ENCODE measurements at regions not wholly inside any gene's neighbourhood (a gene's known extent, or its start where the extent isn't known, plus 50 kb on each side); places are given as distances from the start of the nearest gene placed in this dataset.
"Not testable (repeated sequence)": the region's sequence is repeated elsewhere in the genome, so short reads cannot be mapped to it uniquely, and the experiment has no call there.

DNA sequence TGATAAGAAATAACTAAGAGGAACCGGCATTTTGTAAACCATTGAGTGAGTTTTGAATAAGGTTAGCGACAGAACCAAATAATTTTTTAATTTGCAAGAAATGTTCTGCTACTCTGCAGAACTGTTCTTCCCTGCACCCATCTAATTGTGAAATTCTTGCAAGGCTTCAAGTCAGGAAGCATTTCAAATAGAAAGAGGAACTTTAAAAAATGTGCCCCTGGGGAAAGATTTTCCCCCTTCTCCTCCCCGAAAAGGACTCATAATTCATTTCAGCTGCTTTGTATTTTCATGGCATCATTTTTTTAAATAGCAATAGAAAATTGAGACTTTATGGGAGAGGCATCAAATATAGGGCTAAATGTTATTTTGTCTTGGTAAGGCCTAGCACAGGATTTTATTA, 180.9 kb upstream of the ANKRD55 start:
- Mint-ChIP-seq H3K27me3 (no peaks in the 10 kb centered on the region), H3K27ac (peak overlapping the region; percentile 93 to 99 (median 98)), H3K36me3 (peaks cover 3 to 10% of the 10 kb centered on the region in 2 donors), H3K9me3 (peaks cover 0 to 11% (median 7%) of the 10 kb centered on the region in 7 donors), H3K4me1 (peaks cover 50 to 80% (median 55%) of the 10 kb centered on the region in 3 donors), H3K4me3 (peak overlapping the region; percentile 31 to 80 (median 72))
- ATAC-seq (ENCODE audit: low read depth in 2 of 2) (no peak), DNase-seq (peak; percentile 55)

- H3K36me3 Mint-ChIP-seq, result peaks cover under 1 to 5% of the 10 kb centered on the region in 2 donors
- DNase-seq, result no peak
- peaks cover 0 to 6% (median 3%) of the 10 kb centered on the region in 7 donors for H3K9me3 Mint-ChIP-seq
- peak overlapping the region; percentile 47 to 80 (median 72) for H3K4me3 Mint-ChIP-seq
- no peaks in the 10 kb centered on the region for H3K27me3 Mint-ChIP-seq
- peak overlapping the region; percentile 93 to 99 (median 98) for H3K27ac Mint-ChIP-seq
- ATAC-seq (ENCODE audit: low read depth in 2 of 2), result no peak
- H3K4me1 Mint-ChIP-seq, result peaks cover 50 to 75% (median 55%) of the 10 kb centered on the region in 3 donors
These were observed 180.4 kb upstream of the ANKRD55 start for GRCh38 chr5:56413546-56413945.

DNA sequence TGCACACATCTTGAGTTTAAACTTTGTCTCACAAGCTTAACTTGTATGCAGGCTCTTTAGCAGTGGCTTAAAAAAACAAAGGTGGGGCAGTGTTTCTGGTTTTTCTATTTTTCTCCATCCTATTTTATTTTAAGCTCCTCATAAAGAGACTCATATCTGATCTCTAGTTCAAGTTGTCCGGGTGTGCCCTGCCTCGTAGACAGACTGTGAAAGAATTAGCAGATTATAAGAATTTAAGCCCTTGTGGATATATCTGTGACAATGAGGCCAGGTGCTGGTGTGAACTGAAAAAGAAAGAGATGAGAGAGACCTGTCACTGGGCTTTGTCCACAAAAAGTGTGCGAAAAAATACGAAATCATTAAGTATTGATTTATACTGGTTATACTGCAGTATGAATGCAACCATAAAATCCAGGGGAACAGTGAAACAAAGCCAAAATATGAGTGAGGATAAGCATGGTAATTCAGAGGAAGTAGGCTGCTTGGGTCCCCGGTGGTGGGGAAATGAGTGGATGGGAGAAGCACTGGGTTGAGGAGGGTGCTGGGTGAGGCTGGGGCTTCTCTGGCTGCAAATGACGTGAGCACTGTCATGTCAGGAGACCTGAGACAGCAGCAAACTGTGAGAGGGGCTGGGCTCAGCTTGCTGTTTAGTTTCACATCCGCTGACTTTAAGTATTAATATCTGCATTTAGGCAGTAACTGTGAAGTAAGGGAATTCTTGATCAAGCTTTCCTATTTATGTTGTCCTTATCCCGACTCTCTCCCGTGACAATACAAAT, 179.7 kb upstream of the ANKRD55 start:
- DNase-seq (peak; percentile 89), ATAC-seq (ENCODE audit: low read depth in 2 of 2) (peak; percentile 86 to 89)
- H3K4me1 Mint-ChIP-seq, result peaks cover 51 to 70% (median 51%) of the 10 kb centered on the region in 3 donors
- H3K27me3 Mint-ChIP-seq, result no peaks in the 10 kb centered on the region
- peak overlapping the region; percentile 47 to 80 (median 69) for H3K4me3 Mint-ChIP-seq
- peaks cover 0 to 2% (median 0%) of the 10 kb centered on the region in 7 donors for H3K9me3 Mint-ChIP-seq
- peak overlapping the region; percentile 93 to 99 (median 98) for H3K27ac Mint-ChIP-seq
- H3K36me3 Mint-ChIP-seq, result no peaks in the 10 kb centered on the region

- DNase-seq (no peak), ATAC-seq (ENCODE audit: low read depth in 2 of 2) (no peak)
- Mint-ChIP-seq H3K4me1 (peaks cover 45 to 54% (median 49%) of the 10 kb centered on the region in 3 donors), H3K27me3 (no peaks in the 10 kb centered on the region), H3K4me3 (no peak overlapping the region), H3K27ac (peak overlapping the region in 4 of 6 donors; percentile 20 to 72 (median 70)), H3K36me3 (no peaks in the 10 kb centered on the region), H3K9me3 (no peaks in the 10 kb centered on the region)
These were observed 177.6 kb upstream of the ANKRD55 start for GRCh38 chr5:56410696-56411095.

DNA sequence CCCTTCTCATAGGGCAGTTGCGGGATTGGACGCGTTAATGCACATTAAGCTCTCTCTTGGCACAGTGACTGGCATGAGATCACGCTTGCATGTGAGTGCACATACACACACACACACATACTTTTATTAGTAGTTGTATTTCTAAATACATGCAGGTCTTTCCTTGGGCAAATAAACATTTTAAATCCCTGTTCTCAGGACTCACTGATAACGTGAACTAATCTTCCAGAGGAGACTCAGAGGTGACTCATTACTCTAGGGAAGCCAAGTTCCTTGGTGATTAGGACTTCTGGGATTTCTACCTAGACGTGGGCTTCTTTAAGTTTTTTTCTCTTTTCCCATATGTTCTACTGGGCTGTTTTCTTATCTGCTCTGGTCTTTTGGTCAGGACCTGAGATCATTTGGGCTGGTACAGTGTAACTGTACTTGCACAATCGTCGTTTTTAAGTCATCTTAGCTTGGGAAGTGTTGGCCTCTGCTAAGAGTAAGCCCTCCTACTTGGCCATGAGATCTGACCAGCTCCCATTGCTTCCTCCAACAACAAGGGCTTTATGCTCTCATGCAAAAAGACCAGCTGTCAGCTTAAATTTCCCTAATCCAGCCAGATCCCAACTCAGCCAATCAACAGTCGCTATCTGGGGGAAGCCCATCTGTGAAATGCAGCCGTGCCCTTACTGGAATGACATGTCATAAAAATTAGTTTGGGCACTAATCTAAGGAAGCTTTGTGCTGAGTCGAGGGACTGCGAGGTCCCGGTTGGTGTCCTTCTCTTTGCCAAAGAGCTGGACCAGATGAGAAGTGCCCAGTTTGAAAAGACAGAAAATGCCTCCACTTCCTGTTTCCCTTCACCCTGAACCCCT, 176.4 kb upstream of the ANKRD55 start:
- DNase-seq (no peak), ATAC-seq (ENCODE audit: low read depth in 2 of 2) (no peak)
- Mint-ChIP-seq H3K27ac (peak overlapping the region in 4 of 6 donors; percentile 37 to 83 (median 46)), H3K36me3 (no peaks in the 10 kb centered on the region), H3K4me1 (peaks cover 36 to 43% (median 39%) of the 10 kb centered on the region in 3 donors), H3K4me3 (no peak overlapping the region), H3K27me3 (no peaks in the 10 kb centered on the region), H3K9me3 (no peaks in the 10 kb centered on the region)

- H3K4me3 Mint-ChIP-seq, result no peak overlapping the region
- H3K27ac Mint-ChIP-seq, result no peak overlapping the region
- ATAC-seq (ENCODE audit: low read depth in 2 of 2) (no peak), DNase-seq (no peak)
- H3K9me3 Mint-ChIP-seq, result no peaks in the 10 kb centered on the region
- H3K36me3 Mint-ChIP-seq, result no peaks in the 10 kb centered on the region
- H3K27me3 Mint-ChIP-seq, result no peaks in the 10 kb centered on the region
- H3K4me1 Mint-ChIP-seq, result peaks cover 14 to 16% (median 14%) of the 10 kb centered on the region in 3 donors
These were observed 173.7 kb upstream of the ANKRD55 start for GRCh38 chr5:56406838-56407237.

DNA sequence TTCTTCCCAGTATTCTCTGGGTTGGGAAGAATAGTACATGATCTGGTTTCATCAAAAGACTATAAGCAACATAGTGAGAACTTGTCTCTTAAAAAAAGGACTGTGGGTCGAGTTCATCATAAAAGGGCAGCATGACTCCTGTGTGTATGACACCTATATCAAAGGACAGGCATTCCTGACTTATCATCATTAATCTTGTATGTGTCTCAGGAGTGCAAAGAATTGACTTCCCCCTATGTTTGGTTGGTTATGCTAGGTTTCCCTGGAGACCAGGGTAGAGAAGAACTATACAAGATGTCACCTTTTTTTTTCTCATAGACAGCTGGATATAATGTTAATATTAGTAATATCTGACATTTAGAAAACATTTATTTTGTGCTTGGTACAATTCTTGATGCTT, 173.1 kb upstream of the ANKRD55 start:
- DNase-seq, result no peak
- no peak overlapping the region for H3K4me3 Mint-ChIP-seq
- ATAC-seq (ENCODE audit: low read depth in 2 of 2), result no peak
- H3K9me3 Mint-ChIP-seq, result no peaks in the 10 kb centered on the region
- peaks cover 9 to 13% (median 11%) of the 10 kb centered on the region in 3 donors for H3K4me1 Mint-ChIP-seq
- H3K27me3 Mint-ChIP-seq, result no peaks in the 10 kb centered on the region
- no peaks in the 10 kb centered on the region for H3K36me3 Mint-ChIP-seq
- no peak overlapping the region for H3K27ac Mint-ChIP-seq

- DNase-seq (no peak), ATAC-seq (ENCODE audit: low read depth in 2 of 2) (no peak)
- H3K4me3 Mint-ChIP-seq, result no peak overlapping the region
- no peaks in the 10 kb centered on the region for H3K9me3 Mint-ChIP-seq
- no peaks in the 10 kb centered on the region for H3K36me3 Mint-ChIP-seq
- H3K27ac Mint-ChIP-seq, result no peak overlapping the region
- H3K4me1 Mint-ChIP-seq, result peaks cover 8 to 11% (median 9%) of the 10 kb centered on the region in 3 donors
- no peaks in the 10 kb centered on the region for H3K27me3 Mint-ChIP-seq
These were observed 172.2 kb upstream of the ANKRD55 start for GRCh38 chr5:56405116-56405908.

- no peaks in the 10 kb centered on the region for H3K9me3 Mint-ChIP-seq
- H3K4me1 Mint-ChIP-seq, result peaks cover 5 to 14% (median 11%) of the 10 kb centered on the region in 3 donors
- H3K27ac Mint-ChIP-seq, result peak overlapping the region in 1 of 6 donors; percentile 36
- H3K4me3 Mint-ChIP-seq, result no peak overlapping the region
- H3K36me3 Mint-ChIP-seq, result no peaks in the 10 kb centered on the region
- no peak for ATAC-seq (ENCODE audit: low read depth in 2 of 2)
- no peak for DNase-seq
- H3K27me3 Mint-ChIP-seq, result no peaks in the 10 kb centered on the region
These were observed 169.4 kb upstream of the ANKRD55 start for GRCh38 chr5:56402266-56403220.

- Mint-ChIP-seq H3K4me1 (peaks cover 8 to 19% (median 11%) of the 10 kb centered on the region in 3 donors), H3K36me3 (peaks cover 18 to 30% of the 10 kb centered on the region in 2 donors), H3K9me3 (peaks cover 5 to 36% (median 30%) of the 10 kb centered on the region in 7 donors)
- H3K4me3 Mint-ChIP-seq; H3K27me3 Mint-ChIP-seq; H3K27ac Mint-ChIP-seq; DNase-seq; ATAC-seq (ENCODE audit: low read depth in 2 of 2): not testable (repeated sequence)
These were observed 164.7 kb upstream of the ANKRD55 start for GRCh38 chr5:56397796-56398195.

GRCh38 chr5:56396634-56397033, 163.5 kb upstream of the ANKRD55 start:
- H3K4me1 Mint-ChIP-seq, result peaks cover 20 to 31% (median 22%) of the 10 kb centered on the region in 3 donors
- peaks cover 28 to 39% of the 10 kb centered on the region in 2 donors for H3K36me3 Mint-ChIP-seq
- H3K4me3 Mint-ChIP-seq, result no peak overlapping the region
- DNase-seq, result no peak
- ATAC-seq (ENCODE audit: low read depth in 2 of 2), result no peak
- H3K9me3 Mint-ChIP-seq, result peaks cover 14 to 47% (median 35%) of the 10 kb centered on the region in 7 donors
- no peak overlapping the region for H3K27ac Mint-ChIP-seq
- no peaks in the 10 kb centered on the region for H3K27me3 Mint-ChIP-seq

DNA sequence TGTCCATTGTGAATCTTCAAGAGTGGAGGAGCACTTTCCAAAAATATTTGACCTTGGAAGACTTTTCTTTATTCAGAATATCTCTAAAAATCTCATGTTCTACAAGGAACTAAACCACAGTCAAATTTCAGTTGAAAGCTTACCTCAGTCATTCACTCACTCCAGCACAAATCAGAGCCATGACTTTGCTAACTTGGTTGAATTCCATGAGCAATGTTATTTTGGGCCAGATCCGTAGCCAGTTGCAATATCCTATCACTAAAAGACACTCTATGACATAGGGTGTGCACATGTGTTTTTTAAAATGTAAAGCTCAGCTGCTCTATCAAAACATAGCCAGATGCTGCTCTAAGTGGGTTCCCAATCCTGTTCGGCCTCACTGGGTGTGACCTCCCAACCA, 156.1 kb upstream of the ANKRD55 start:
- DNase-seq (no peak), ATAC-seq (ENCODE audit: low read depth in 2 of 2) (no peak)
- Mint-ChIP-seq H3K9me3 (peaks cover 6 to 26% (median 16%) of the 10 kb centered on the region in 7 donors), H3K4me1 (peaks cover 36 to 53% (median 40%) of the 10 kb centered on the region in 3 donors), H3K4me3 (no peak overlapping the region), H3K27me3 (no peaks in the 10 kb centered on the region), H3K27ac (no peak overlapping the region), H3K36me3 (peaks cover 10 to 17% of the 10 kb centered on the region in 2 donors)
